GM21619 (cell line): ENCODE measurements at regions not wholly inside any gene's neighbourhood (a gene's known extent, or its start where the extent isn't known, plus 50 kb on each side); places are given as distances from the start of the nearest gene placed in this dataset.

Experiments used
- ATAC-seq: cut with Tn5 transposase; IDR thresholded peaks from one replicate; pipeline ENCODE4 v1.9.1; 2021; ENCODE audit not compliant: unreplicated experiment

- ATAC-seq: no peak
Observed at GRCh38 chr13:48146122-48146521, 51.2 kb upstream of the MED4 start.
